ENCODE measurements at regions not wholly inside any gene's neighbourhood (a gene's known extent, or its start where the extent isn't known, plus 50 kb on each side); places are given as distances from the start of the nearest gene placed in this dataset.

- ChIA-PET CTCF (no interaction called here), SMC1A (ENCODE audit: uncharacterized antibody, unreplicated experiment) (no interaction called here), POLR2A (no interaction called here), RAD21 (ENCODE audit: unreplicated experiment) (no interaction called here)
- TF ChIP-seq POLR2AphosphoS2 (IDR thresholded peaks at IDR 0.05; ENCODE audit: low read depth, low read length) (no peak), DPF2 (IDR thresholded peaks at IDR 0.05) (no peak), NKRF (conservative IDR thresholded peaks at IDR 0.05) (no peak), EGR1 (IDR thresholded peaks at IDR 0.05; ENCODE audit: borderline replicate concordance in 1 of 2, low read depth in 2 of 2, low read length in 2 of 2) (no peak), USF1 (IDR thresholded peaks at IDR 0.05; ENCODE audit: borderline replicate concordance, extremely low read length, insufficient read depth, low read depth, low read length) (no peak), STAT1 (conservative IDR thresholded peaks at IDR 0.05) (no peak), USF2 (IDR thresholded peaks at IDR 0.05; ENCODE audit: borderline replicate concordance, low read depth, low read length) (no peak), IRF4 (IDR thresholded peaks at IDR 0.05; ENCODE audit: low read depth, low read length) (no peak), CREM (IDR thresholded peaks at IDR 0.05; ENCODE audit: low read depth) (no peak), EED (IDR thresholded peaks at IDR 0.05; ENCODE audit: low read depth) (no peak)
- Histone ChIP-seq H3K79me2 (ENCODE audit: control insufficient read depth, insufficient read depth, low read length) (no peaks in the 10 kb centered on the region), H4K20me1 (ENCODE audit: control insufficient read depth, insufficient read depth) (no peaks in the 10 kb centered on the region), H3K4me3 (no peak overlapping the region), H3K36me3 (ENCODE audit: control insufficient read depth in 2 of 2, insufficient read depth in 2 of 2, low read length in 1 of 2) (no peaks in the 10 kb centered on the region), H3K4me1 (ENCODE audit: control insufficient read depth, insufficient read depth, low read length) (no peaks in the 10 kb centered on the region), H2AFZ (ENCODE audit: control insufficient read depth, low read depth, low read length) (no peak overlapping the region), H3K9ac (ENCODE audit: control insufficient read depth, insufficient read depth, low read length) (no peak overlapping the region), H3K27ac (ENCODE audit: control insufficient read depth, insufficient read depth) (no peak overlapping the region), H3K4me2 (ENCODE audit: control insufficient read depth, insufficient read depth) (no peak overlapping the region), H3K27me3 (replicated peaks in 1 of 2; ENCODE audit: control insufficient read depth in 2 of 2, insufficient read depth in 2 of 2, low read length in 1 of 2) (no peaks in the 10 kb centered on the region), H3K9me3 (replicated peaks; ENCODE audit: control insufficient read depth, insufficient read depth, low read length) (peaks cover 2% of the 10 kb centered on the region; the same call in 1 of the 3 replicates)
- intact Hi-C loops (cut with micrococcal nuclease; ENCODE audit: unreplicated experiment) (no loop called here), in situ Hi-C loops (cut with MboI) (no loop called here)
- FAIRE-seq = no peak
- no peak for ATAC-seq
- BruUV-seq (replicated peaks) = no TSS peak
- WGBS (ENCODE audit: insufficient coverage, insufficient replicate concordance, low lambda C conversion rate, missing lambda C conversion rate) = 2% methylated on average over 7 of the region's 7 CpGs
- DNase-seq (ENCODE audit: low read depth, low spot score) = no peak
These were observed 132.1 kb downstream of the TFCP2L1 start for GRCh38 chr2:121152861-121153260.
